Loucy (cell line): ENCODE measurements at regions not wholly inside any gene's neighbourhood (a gene's known extent, or its start where the extent isn't known, plus 50 kb on each side); places are given as distances from the start of the nearest gene placed in this dataset.

Experiments
- EZH2phosphoT487 ChIP-seq: fragments of 200-600 bp; IDR thresholded peaks from 2 replicates; pipeline ENCODE4 v1.6.1; 2018; ENCODE audit warnings: antibody characterized with exemption, mild to moderate bottlenecking, moderate library complexity, borderline replicate concordance
- TF ChIP-seq, protein P1 (sequence below): fragments of 200-600 bp; sonication (generic); conservative IDR thresholded peaks from 2 replicates; pipeline ENCODE4 v1.5.1; 2014; ENCODE audit warnings: mild to moderate bottlenecking, antibody characterized with exemption, low read length

DNA sequence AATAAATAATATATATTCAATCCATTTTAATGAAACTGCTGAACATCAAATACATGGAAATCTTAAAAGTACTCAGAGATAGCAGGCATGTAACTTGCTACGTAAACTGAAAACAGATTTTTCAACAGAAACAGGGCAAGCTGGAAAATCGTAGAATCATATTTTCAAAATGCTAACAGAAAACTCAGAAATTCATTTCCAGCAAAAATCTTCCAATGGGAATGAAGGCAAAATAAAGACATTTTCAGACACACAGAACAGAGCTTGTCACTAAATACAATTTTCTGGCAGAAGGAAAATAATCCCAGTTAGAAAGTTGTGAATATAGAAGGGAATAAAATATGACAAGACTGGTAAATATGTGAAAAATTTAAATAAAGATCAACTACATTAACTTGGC, 419.9 kb upstream of the ZFP42 start:
- TF ChIP-seq, protein P1, sequence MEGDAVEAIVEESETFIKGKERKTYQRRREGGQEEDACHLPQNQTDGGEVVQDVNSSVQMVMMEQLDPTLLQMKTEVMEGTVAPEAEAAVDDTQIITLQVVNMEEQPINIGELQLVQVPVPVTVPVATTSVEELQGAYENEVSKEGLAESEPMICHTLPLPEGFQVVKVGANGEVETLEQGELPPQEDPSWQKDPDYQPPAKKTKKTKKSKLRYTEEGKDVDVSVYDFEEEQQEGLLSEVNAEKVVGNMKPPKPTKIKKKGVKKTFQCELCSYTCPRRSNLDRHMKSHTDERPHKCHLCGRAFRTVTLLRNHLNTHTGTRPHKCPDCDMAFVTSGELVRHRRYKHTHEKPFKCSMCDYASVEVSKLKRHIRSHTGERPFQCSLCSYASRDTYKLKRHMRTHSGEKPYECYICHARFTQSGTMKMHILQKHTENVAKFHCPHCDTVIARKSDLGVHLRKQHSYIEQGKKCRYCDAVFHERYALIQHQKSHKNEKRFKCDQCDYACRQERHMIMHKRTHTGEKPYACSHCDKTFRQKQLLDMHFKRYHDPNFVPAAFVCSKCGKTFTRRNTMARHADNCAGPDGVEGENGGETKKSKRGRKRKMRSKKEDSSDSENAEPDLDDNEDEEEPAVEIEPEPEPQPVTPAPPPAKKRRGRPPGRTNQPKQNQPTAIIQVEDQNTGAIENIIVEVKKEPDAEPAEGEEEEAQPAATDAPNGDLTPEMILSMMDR = no peak
- TF ChIP-seq EZH2phosphoT487 = no peak
